Astrocyte of the cerebellum (primary cell): ENCODE measurements at regions not wholly inside any gene's neighbourhood (a gene's known extent, or its start where the extent isn't known, plus 50 kb on each side); places are given as distances from the start of the nearest gene placed in this dataset.

ENCODE experiments used
- DNase-seq: peaks from one replicate; pipeline ENCODE4 v3.0.0-alpha.2; 2011; ENCODE audit warnings: low read depth
- H3K4me3 ChIP-seq: 2 replicates; pipeline ENCODE4 v1.5.1; 2011; ENCODE audit warnings: mild to moderate bottlenecking, low read depth, low read length, moderate library complexity
- in situ Hi-C: cut with HindIII; loops from 2 replicates; pipeline ENCODE4 v1.10.0; 2017; ENCODE audit warnings: low sequenced_read_pairs
- TF ChIP-seq, protein P1 (sequence below): IDR thresholded peaks from 2 replicates; pipeline ENCODE4 v1.5.1; 2012; ENCODE audit warnings: low read length, low read depth, moderate library complexity, mild to moderate bottlenecking; ENCODE audit errors: missing control alignments

- TF ChIP-seq, protein P1, sequence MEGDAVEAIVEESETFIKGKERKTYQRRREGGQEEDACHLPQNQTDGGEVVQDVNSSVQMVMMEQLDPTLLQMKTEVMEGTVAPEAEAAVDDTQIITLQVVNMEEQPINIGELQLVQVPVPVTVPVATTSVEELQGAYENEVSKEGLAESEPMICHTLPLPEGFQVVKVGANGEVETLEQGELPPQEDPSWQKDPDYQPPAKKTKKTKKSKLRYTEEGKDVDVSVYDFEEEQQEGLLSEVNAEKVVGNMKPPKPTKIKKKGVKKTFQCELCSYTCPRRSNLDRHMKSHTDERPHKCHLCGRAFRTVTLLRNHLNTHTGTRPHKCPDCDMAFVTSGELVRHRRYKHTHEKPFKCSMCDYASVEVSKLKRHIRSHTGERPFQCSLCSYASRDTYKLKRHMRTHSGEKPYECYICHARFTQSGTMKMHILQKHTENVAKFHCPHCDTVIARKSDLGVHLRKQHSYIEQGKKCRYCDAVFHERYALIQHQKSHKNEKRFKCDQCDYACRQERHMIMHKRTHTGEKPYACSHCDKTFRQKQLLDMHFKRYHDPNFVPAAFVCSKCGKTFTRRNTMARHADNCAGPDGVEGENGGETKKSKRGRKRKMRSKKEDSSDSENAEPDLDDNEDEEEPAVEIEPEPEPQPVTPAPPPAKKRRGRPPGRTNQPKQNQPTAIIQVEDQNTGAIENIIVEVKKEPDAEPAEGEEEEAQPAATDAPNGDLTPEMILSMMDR: no peak
- no peak overlapping the region for H3K4me3 ChIP-seq
- DNase-seq: no peak
- in situ Hi-C loops: no loop called here
These were observed 372.7 kb downstream of the FBXO15 start for GRCh38 chr18:73774811-73775509.

- H3K4me3 ChIP-seq: no peak overlapping the region
- no peak for DNase-seq
- TF ChIP-seq, protein P1: no peak
- in situ Hi-C loops: no loop called here
These were observed 379.6 kb downstream of the FBXO15 start for GRCh38 chr18:73768043-73768442.

GRCh38 chr18:73766910-73767515 lies 380.6 kb downstream of the FBXO15 start:
- in situ Hi-C loops: no loop called here
- no peak for DNase-seq

DNA sequence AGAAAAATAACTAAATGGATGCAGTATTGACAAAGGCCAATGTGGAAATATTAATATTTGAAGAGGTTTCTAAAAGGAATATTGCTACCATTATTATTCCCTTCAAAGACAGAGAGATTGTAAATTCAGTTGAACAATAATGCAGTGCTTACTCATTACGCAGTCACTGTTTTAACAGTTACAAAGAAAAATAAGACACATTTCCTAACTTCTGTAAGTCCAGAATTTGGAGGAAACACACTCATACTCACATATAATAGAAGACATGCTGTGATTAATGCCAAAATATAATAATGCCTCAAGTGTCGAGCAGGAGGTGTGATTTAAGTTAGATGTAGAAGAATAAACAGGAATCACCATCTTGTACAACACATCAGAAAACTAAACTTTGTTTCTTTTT lies 389.2 kb downstream of the FBXO15 start:
- TF ChIP-seq, protein P1: no peak
- no peak for DNase-seq
- in situ Hi-C loops: no loop called here
- no peak overlapping the region for H3K4me3 ChIP-seq

More at GRCh38 chr18:73766910-73767515, 380.6 kb downstream of the FBXO15 start:
- TF ChIP-seq, protein P1: no peak
- H3K4me3 ChIP-seq: no peak overlapping the region

DNA sequence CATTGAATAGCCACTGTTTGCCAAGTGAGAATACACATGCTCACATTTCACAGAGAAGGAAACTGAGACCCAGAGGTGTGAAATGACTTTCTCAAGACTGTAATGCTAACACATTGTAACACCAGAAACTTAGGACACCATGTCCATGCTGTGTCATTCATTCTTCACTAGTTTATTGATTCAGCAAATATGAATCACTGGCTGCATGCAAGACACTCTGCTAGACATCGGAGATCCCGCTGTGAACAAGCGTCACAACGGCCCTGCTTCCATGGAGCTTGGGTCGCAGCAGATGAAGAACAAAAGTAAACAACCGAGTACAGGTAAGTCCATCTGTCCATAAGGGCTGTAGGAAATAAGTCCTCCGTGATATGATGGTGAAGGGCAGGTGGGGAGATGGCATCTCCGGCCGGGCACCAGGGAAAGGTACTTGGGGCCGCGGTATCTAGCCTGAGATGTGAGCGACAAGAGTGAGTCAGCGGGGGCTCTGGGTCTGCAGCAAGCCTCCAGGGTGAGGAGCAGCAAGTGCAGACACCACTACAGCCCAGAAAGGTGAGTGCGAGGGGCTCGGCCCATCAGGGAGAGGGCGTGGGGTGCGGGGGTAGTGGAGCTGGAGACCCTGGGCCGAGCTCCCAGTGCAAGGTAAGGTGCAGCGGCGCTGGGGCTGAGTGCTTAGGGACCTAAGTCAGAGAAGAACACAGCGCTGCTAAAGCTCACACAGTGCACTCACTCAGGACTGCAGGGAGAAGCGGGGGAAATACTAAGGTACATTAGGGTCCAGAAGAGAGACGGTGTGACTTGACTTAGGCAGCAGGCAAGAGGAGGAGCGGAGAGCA lies 391.2 kb downstream of the FBXO15 start:
- H3K4me3 ChIP-seq: no peak overlapping the region
- TF ChIP-seq, protein P1: no peak
- no peak for DNase-seq
- in situ Hi-C loops: no loop called here

DNA sequence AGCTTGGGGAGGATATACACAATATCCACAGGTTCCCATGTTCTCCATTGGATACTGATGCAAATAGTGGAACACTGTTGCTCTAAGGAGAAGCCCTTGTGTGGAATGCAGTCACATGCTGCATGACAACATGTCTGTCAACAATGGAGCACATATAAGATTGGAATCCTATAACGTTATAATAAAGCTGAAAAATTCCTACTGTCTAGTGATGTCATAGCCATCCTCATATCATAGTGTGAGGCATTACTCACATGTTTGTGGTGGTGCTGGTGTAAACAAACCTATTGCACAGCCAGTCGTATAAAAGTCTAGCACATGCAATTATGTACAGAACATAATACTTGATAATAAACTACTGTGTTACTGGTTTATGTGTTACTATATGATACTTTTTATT lies 394.7 kb downstream of the FBXO15 start:
- no peak overlapping the region for H3K4me3 ChIP-seq
- in situ Hi-C loops: no loop called here
- no peak for DNase-seq
- TF ChIP-seq, protein P1: no peak
